UCSD-AML1 (cell line): ENCODE measurements at regions not wholly inside any gene's neighbourhood (a gene's known extent, or its start where the extent isn't known, plus 50 kb on each side); places are given as distances from the start of the nearest gene placed in this dataset.
A peak's percentile ranks its signal among the peaks of the same experiment; 100 is the strongest.
"Not testable (repeated sequence)": the region's sequence is repeated elsewhere in the genome, so short reads cannot be mapped to it uniquely, and the experiment has no call there.

Source experiments
- DNase-seq: peaks from one replicate; lab custom pipeline; 2025; ENCODE audit not compliant: unreplicated experiment; lab: John Stamatoyannopoulos, UW

GRCh38 chr3:17846466-17846865 lies 104.0 kb upstream of the TBC1D5 start:
- DNase-seq: no peak

- DNase-seq: no peak
Measured at GRCh38 chr3:17845026-17845812, 102.8 kb upstream of the TBC1D5 start.

- no peak for DNase-seq
Measured at GRCh38 chr3:17844236-17844635, 101.8 kb upstream of the TBC1D5 start.

DNA sequence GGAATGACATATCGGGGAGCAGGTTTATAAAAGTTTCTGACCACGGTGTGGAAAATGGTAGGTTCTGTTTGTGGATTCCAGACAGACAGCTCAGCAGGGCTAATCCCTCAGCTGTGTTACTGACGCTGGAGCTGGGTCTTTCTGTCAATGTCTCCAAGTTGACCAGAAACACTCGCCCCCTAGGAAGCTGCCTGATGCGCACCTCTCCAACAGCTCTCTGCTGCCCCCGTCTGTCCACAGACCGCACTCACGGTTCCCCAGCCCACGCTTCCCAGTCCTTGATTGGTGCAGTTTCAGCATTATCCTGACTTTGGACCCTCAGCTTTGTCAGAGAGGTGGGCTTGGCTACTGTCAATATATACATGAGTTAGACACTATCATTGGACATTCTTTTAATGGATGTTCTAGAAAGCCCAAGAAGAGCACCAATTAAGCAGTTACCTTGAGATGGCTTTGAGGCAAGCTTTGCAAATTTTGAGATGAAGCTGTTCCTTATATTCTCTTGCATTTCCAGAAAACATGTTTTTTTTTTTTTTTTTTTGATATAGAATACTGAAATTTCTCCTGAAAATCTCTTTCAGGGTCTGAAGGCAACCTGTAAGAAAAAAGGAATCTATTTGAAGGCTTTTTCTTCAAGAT lies 98.9 kb upstream of the TBC1D5 start:
- DNase-seq: peak; percentile 77

DNA sequence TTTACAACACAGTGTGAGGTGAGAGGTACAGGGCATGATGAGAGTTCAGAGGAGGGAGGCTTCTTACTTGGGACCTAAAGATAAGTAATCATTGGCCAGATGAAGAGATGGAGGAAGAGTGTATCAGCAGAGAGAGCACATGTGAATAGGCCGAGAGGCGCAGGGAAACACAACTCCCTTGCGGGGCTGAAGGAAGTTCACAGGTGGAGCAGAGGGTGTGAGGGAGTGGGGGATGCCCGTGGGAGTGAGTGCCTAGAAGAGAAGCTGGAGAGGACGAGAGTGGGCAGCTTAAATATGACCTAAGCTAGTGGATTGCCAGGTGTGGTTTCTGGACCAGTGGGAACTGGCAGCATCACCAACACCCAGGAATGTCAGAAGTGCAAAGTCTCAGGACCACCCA lies 98.2 kb upstream of the TBC1D5 start:
- DNase-seq: no peak

DNA sequence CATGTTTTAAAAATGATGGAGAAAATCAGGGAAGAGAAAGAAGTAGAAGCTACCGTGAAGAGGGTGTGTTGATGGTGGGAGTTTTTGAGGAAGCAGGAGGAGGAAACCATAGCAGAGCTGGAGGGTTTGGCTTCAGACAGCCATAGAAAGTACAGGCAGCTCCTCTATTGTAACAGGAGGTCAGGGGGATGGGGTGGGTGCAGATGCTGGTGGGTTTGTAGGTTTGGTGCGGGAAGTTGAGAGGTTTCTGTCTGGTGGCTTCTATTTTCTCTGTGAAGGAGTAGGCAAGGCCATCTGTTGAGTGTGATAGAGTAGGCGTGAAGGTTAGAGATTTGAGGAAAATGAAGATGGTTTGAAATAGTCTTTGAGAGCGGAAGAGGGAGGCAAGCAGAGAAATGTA lies 97.7 kb upstream of the TBC1D5 start:
- no peak for DNase-seq

DNA sequence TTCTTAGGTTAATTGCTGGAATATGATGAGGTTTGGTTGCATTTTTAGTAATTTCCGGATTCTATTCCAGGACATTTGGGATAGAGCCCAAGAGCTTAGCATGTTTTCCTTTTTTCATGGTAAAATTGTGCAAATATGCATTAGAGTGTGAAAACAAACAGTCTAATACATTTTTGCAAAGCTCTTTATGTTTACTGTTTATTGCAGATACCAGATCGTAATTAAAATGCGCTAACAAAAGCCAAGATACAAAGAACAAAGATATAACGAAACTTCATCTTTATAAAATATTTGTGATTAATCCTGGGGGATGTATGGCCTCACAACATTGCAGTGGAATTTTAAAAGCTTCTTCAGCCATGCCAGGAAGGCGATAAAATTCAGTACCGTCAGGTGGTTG lies 94.5 kb upstream of the TBC1D5 start:
- no peak for DNase-seq

DNA sequence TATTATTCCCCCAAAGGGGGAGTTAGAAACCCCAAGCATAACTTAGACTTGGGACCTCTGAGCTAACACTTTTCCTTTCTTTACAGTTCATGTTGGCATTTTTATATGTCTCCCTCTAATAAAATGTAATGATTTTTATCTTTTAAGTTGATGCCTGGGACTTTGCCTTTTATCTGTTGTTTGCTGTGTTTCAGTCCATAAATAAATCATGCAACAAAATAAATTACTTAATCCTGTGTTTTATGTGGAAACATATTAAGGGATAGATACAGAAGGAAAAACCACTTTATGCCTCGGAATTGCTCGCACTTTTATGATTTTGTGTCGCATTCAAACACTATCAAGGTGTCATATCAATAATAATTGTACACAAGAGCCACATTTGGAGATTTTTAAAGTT lies 93.7 kb upstream of the TBC1D5 start:
- no peak for DNase-seq

- DNase-seq: no peak
Measured at GRCh38 chr3:17833786-17834559, 91.5 kb upstream of the TBC1D5 start.

DNA sequence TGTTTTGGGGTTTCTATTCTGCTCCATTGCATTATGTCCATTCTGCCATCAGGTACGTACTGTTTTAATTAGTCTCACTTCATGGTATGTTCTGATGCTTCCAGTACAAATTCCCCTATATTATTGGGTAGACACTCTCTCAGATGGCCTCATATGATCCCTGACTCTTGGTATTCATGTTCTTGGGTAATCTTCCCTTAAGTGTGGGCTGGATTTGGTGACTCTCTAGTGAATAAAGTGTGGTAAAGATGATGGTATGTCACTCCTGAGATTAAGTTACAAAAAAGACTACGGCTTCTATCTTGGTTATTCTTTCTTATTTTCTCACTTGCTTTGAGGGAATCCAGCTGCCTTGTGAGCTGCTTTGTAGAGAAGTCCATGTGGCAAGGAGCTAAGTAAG lies 89.6 kb upstream of the TBC1D5 start:
- no peak for DNase-seq

- DNase-seq: no peak
Measured at GRCh38 chr3:17831366-17831765, 88.9 kb upstream of the TBC1D5 start.

DNA sequence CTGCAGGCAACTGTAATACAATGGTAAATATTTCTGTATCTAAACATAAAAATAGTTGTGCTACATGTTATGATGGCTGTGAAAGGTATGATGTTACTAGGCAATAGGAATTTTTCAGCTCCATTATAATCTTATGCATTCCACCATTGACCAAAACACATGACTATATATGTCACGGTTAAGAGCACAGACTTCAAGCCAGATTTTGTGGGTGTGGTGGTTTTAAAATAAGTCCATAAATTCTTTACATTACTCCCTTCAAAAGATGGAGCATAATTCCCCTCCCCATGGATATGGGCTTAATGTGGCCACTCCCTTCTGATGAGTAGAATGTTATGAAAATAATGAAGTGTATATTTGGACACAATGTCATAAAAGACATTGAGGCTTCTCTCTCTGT lies 88.4 kb upstream of the TBC1D5 start:
- DNase-seq: no peak

DNA sequence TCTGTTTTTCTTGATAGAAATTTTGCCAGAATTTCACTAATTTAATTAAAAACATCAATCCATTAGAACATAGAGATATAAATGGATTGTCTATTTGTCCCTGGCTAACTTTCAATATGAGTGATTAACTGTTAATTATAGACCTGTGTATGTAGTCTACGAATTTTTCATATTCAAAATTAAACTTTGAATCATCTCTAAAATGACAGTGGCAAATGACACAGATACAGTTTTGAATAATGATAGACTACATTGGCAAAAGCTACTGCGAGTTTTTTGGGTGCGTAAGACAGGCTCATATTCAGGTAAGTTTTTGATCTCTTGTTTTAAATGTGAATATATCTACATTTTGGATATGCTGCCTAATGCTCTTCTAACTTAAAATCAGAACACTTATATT lies 86.0 kb upstream of the TBC1D5 start:
- DNase-seq: no peak

- DNase-seq: no peak
Measured at GRCh38 chr3:17825298-17825697, 82.9 kb upstream of the TBC1D5 start.

- no peak for DNase-seq
Measured at GRCh38 chr3:17823816-17824215, 81.4 kb upstream of the TBC1D5 start.

DNA sequence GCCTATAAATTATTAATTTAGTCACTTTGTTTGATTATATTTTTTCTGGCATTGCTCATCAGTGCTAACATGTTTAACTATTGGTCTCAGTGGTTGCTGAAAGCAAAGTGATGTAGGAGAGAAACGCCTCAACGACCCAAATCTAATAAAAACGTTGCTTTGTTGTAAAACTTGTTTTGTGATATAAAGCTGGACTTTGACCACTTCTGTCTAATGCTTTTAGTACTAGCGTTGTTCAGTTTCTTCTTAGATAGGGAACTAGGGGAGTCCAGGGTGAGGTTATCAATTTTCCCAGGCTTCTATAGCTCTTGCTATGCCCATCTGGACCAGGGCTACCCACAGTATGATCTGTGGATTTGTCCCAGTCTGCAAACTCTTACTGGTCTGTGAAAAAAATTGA lies 80.6 kb upstream of the TBC1D5 start:
- DNase-seq: no peak

- no peak for DNase-seq
Measured at GRCh38 chr3:17820704-17821103, 78.3 kb upstream of the TBC1D5 start.

DNA sequence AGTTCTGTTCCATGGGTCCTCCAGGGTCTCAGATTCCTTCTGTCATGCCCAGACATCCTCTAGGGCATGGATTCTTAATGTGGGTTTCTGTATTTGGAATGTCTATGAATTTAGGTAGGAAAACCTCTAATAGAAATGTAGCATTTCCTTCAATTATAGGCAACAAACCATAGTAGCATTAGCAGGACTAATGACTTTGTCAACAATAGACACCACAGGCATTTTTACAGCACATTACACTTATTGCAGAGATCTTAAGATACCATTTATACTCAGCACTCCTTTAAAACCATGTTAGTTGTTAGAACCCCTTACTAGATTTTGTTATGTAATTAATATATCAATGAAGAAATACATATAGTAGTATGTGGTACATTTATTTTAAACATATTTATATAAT lies 77.8 kb upstream of the TBC1D5 start:
- no peak for DNase-seq

- not testable (repeated sequence) for DNase-seq
Measured at GRCh38 chr3:17817973-17818372, 75.5 kb upstream of the TBC1D5 start.

- DNase-seq: no peak
Measured at GRCh38 chr3:17817545-17817944, 75.1 kb upstream of the TBC1D5 start.

- not testable (repeated sequence) for DNase-seq
Measured at GRCh38 chr3:17816839-17817238, 74.4 kb upstream of the TBC1D5 start.

- DNase-seq: peak; percentile 9
Measured at GRCh38 chr3:17812328-17812727, 69.9 kb upstream of the TBC1D5 start.
